Ovary (tissue), 3 donors: ENCODE measurements at regions not wholly inside any gene's neighbourhood (a gene's known extent, or its start where the extent isn't known, plus 50 kb on each side); places are given as distances from the start of the nearest gene placed in this dataset.

Experiments
- CTCF ChIP-seq, 3 donors: fragments of 450-650 bp in 2 of 3; fragments of 200-600 bp in 1 of 3; IDR thresholded peaks; one replicate each; pipeline versions ENCODE4 v1.5.1 to v1.8.0; 2016 to 2022; ENCODE audit warnings: antibody characterized with exemption in 3 of 3, mild to moderate bottlenecking in 1 of 3
- POLR2A ChIP-seq: fragments of 450-650 bp; IDR thresholded peaks from one replicate; pipeline ENCODE4 v1.6.1; 2017; ENCODE audit warnings: antibody characterized with exemption, mild to moderate bottlenecking, moderate library complexity
- donor health status: DM: no; HTN: no; CAD: no.

GRCh38 chr1:71285529-71285928 lies 204.7 kb upstream of the ZRANB2 start:
- TF ChIP-seq POLR2A: no peak
- TF ChIP-seq CTCF (IDR thresholded peaks at IDR 0.05): no peak
